Epithelial cell of proximal tubule (primary cell): ENCODE measurements at regions not wholly inside any gene's neighbourhood (a gene's known extent, or its start where the extent isn't known, plus 50 kb on each side); places are given as distances from the start of the nearest gene placed in this dataset.

Experiments
- DNase-seq: peaks from one replicate; pipeline ENCODE4 v3.0.0-alpha.2; 2011; ENCODE audit warnings: low read depth
- H3K4me3 ChIP-seq: 2 replicates; pipeline ENCODE4 v1.5.1; 2011; ENCODE audit warnings: low read depth, mild to moderate bottlenecking, low read length
- TF ChIP-seq, protein P1 (sequence below): conservative IDR thresholded peaks from 2 replicates; pipeline ENCODE4 v1.5.1; 2012; ENCODE audit warnings: low read depth, mild to moderate bottlenecking, low read length

DNA sequence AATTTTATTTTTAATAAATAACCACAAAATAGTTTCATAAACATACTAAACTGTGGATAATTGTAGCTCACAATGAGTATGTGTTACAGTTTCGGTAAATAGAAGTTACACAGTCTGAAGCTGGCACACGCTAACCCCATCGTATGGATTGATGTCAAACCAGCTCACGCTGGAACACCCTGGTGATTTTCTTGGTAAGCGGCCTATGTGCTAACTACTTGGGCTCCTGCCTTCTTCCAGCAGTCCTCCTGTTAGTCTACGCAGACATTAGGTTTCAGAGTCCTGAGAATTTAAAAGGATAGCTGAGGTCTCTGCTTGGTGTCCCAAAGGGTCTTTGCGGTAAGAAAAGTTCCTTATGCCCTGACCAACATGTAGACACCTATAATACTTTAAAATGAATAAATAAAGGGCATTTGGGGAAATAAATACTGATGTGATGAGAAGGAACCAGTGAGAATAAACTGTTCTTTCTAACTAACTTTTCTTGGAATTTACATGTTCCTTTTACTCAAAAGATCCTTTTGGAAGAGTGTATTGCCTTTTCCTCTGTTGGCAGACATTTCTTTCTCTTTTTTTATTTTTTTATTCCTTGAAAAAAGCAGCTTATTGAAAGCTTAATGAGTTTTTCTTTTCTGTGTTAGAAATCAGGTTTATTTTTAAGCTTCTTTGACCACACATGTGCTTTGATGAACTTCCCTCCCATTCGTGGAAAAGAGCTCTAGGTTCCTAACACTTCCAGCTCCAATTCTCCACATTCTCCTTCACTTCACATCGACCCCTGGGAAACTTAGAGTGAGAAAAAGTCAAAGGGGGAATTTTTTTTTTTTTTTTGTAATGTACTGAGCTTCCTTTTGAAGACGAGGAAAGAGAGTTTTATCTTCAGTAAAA is 322.2 kb downstream of the IRS1 start:
- TF ChIP-seq, protein P1, sequence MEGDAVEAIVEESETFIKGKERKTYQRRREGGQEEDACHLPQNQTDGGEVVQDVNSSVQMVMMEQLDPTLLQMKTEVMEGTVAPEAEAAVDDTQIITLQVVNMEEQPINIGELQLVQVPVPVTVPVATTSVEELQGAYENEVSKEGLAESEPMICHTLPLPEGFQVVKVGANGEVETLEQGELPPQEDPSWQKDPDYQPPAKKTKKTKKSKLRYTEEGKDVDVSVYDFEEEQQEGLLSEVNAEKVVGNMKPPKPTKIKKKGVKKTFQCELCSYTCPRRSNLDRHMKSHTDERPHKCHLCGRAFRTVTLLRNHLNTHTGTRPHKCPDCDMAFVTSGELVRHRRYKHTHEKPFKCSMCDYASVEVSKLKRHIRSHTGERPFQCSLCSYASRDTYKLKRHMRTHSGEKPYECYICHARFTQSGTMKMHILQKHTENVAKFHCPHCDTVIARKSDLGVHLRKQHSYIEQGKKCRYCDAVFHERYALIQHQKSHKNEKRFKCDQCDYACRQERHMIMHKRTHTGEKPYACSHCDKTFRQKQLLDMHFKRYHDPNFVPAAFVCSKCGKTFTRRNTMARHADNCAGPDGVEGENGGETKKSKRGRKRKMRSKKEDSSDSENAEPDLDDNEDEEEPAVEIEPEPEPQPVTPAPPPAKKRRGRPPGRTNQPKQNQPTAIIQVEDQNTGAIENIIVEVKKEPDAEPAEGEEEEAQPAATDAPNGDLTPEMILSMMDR: no peak
- DNase-seq: no peak
- H3K4me3 ChIP-seq: no peak overlapping the region

DNA sequence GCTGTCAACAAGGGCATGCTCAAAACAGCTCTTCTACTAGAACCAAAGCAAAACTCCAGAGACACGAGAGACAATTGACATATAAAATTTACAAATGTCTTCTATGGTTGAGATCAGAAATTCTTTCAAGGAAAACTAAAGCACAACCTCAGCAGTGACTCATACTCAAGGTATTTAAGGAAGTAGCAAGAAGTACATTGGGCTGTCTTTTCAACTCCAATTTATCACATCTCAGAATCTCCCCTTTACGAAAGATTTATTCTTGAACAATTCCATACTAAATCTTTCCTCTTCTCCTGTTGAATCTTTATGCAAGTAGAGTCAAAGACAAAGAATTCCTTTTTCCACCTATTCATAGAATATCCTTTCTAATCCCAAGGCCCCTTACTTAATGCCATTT is 324.0 kb downstream of the IRS1 start:
- TF ChIP-seq, protein P1: no peak
- peak; percentile 65 for DNase-seq
- H3K4me3 ChIP-seq: no peak overlapping the region

- DNase-seq: no peak
These were observed 325.5 kb downstream of the IRS1 start for GRCh38 chr2:226474131-226474530.

GRCh38 chr2:226471987-226472470 is 327.6 kb downstream of the IRS1 start:
- DNase-seq: no peak
- no peak overlapping the region for H3K4me3 ChIP-seq
- TF ChIP-seq, protein P1: no peak

More at GRCh38 chr2:226474131-226474530, 325.5 kb downstream of the IRS1 start:
- no peak overlapping the region for H3K4me3 ChIP-seq
- TF ChIP-seq, protein P1: no peak

DNA sequence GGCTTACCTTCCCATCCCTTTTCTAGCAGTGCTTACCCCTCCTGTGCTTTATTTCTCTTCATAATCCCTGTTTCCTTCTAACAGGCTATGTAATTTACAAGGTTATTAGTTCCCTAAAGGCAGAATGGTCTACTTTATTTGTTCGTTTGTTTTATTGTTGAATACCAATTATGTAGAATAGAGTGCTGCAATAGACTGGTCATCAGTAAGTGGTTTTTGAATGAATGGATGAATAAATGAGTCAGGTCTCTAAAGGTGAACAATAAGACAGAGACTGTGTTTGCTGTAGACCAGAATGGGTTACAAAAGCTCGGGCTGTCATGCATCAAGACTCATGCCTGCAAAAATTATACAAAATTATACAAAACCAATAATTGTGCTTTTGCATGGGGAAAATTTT is 332.0 kb downstream of the IRS1 start:
- H3K4me3 ChIP-seq: no peak overlapping the region
- no peak for DNase-seq
- TF ChIP-seq, protein P1: no peak

- DNase-seq: no peak
These were observed 332.4 kb downstream of the IRS1 start for GRCh38 chr2:226467221-226467620.

More at GRCh38 chr2:226467221-226467620, 332.4 kb downstream of the IRS1 start:
- TF ChIP-seq, protein P1: no peak
- H3K4me3 ChIP-seq: no peak overlapping the region
